HG03196 (cell line): ENCODE measurements at regions not wholly inside any gene's neighbourhood (a gene's known extent, or its start where the extent isn't known, plus 50 kb on each side); places are given as distances from the start of the nearest gene placed in this dataset.
"Not testable (repeated sequence)": the region's sequence is repeated elsewhere in the genome, so short reads cannot be mapped to it uniquely, and the experiment has no call there.

ENCODE experiments used
- ATAC-seq: cut with Tn5 transposase; IDR thresholded peaks from one replicate; pipeline ENCODE4 v1.9.1; 2021; ENCODE audit not compliant: unreplicated experiment

DNA sequence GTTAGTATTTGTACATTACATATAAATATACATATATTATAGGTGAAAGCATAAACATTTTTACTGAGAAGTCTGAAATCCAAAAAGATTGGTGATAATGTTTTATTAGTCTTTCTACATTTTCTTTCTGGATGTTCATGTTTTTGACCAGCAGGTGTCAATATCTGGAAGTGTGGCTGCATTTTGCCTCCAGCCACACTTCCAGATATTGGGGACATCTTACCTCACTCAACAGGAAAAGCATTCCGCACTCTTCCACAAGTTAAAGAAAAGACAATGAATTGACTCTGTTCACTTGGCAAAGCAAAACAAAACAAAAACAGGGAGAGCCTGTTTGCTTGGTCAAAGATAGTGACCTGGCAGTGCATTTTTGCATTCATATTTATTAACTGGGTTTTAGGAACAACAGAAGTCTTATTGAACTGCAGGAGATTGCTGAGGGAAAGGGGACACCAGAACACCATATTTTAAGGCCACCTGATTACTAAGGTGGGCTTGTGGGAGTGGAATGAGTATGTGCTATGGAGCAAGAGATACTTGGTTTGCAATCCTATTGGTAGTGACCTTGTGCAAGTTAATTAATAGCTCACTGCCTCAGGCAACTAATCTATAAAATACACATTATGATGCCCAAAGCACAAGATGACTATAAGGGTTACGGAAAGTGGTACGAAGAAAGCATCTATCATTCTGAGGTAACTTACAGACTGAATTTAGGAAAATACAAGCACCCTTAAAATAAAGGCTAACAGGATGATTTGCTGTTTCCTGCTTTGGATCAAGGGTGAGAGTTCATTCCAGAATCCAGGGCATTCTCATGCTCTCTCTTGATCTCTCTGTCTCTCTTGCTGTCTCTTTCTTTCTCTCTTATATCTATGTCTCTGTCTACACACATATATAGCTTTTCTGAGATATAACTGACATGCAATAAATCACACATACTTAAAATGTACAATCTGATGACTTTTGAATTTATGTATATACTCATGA lies 389.9 kb upstream of the EMCN start:
- ATAC-seq = no peak

DNA sequence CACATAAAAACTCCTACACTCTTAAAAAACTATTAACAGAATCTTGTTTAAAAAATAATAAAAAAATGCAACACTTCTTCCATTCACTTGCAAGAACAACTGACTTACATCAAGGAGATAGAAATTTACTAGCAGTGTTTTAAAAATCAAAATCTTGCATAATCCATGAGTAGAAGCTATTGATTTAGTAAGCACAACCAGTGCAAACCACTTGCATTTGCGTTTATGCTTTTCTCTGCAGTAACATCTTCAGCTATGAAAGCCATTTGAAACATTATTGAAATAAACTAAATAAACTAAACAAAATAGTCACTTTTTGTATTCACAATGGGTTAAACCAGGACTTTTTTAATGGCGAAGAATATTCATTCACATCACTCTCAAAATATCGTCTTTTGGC lies 389.2 kb upstream of the EMCN start:
- no peak for ATAC-seq

DNA sequence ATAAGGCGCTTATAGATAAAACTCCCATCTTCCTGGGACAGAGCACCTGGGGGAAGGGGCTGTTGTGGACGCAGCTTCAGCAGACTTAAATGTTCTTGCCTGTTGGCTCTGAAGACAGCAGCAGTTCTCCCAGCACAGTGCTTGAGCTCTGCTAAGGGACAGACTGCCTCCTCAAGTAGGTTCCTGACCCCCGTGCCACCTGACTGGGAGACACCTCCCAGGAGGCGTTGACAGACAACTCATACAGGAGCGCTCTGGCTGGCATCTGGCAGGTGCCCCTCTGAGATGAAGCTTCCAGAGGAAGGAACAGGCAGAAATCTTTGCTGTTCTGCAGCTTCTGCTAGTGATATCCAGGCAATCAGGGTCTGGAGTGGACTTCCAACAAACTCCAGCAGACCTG lies 383.1 kb upstream of the EMCN start:
- ATAC-seq = not testable (repeated sequence)

DNA sequence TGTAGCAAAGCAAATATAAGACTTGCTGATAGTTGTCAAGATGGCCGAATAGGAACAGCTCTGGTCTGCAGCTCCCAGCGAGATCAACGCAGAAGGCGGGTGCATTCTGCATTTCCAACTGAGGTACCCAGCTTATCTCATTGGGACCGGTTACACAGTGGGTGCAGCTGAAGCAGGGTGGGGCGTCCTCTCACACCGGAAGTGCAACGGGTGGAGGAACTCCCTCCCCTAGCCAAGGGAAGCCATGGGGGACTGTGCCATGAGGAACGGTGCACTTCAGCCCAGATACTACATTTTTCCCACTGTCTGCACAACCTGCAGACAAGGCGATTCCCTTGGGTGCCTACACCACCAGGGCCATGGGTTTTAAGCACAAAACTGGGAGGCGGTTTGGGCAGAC lies 382.3 kb upstream of the EMCN start:
- ATAC-seq = no peak

GRCh38 chr4:100898844-100899243 lies 381.0 kb upstream of the EMCN start:
- no peak for ATAC-seq

DNA sequence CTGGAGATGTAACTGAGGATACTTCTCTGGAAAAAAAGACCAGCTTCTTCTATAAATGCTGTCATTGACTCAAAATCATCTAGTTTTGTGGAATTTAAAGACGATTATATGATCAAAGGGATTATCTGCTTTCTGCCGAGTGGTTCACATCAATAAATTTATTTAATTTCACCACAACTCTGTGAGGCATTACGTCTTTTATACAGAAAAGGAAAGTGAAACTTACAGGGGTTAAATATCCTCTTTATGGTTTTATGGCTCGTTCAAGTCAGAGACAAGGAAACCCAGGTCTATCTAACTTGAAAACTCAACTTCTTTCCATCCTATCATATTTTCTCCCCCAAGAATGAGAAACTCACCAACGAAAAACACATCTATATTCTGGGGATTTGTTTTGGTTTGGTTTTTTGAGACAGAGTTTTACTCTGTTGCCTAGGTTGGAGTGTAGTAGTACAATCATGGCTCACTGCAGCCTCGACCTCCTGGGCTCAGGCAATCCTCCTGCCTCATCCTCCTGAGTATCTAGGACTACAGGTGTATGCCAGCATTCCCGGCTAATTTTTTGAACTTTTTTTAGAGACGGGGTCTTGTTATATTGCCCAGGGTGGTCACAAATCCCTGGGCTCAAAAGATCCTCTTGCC lies 377.9 kb upstream of the EMCN start:
- peak; percentile 88 for ATAC-seq

DNA sequence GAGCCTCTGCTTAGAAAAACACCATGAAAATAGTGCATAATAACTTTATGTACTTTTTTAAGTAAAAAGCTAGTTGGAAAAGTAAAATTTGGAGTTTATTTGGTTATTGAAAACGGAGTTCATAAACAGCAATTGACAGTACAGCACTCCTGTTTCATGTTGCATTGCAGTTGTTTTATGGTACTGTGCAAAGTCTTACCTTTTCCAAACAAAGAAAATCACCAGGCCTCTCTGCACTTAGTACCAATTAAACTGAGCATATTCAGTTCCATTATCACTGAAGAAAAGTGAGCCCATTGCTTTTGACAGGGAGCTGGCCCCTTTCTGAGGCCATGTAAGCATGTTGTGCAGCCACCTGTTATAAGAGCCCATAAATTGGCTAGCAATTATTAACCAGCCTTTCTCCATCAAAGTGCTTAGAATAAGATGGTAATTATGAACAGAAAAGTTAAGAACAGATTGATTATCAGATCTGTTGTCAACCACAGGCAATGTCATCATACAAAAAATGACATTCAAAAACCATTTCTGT lies 376.6 kb upstream of the EMCN start:
- ATAC-seq = no peak

DNA sequence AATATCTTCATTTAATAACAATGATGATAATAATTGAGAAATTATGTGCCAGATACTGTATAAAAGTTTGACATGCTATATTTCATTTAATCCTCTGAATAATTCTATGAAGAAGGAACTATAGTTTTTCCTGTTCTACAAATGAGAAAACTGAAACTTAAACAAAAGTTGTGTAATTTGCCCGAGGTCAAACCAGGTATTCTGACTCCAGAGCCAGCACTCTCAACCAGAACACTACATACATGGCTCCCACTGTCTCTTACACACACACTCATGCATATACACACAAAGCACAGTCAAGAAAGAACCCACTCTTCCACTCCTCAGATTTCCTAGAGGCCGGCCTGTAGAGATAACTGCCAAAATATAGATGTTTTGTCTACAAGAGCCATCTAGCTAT lies 374.0 kb upstream of the EMCN start:
- ATAC-seq = no peak

DNA sequence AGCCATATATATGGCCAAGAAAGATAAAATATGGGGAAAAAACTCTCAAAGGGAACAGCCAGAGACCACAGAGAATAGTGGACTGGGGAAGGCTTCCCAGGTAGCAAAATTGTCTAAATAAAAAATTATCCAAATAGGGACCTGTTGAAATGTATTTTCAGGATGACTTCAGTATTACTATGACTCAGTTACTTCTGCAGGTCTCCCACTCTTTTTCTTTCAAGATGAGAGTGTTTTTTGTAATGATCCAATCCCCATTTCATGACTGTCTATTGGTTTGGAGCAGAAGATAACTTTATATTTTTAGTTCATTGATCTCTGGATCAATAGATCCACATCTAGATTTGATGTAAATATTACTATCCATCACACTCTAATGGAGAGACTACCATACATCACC lies 372.1 kb upstream of the EMCN start:
- ATAC-seq = no peak

- ATAC-seq = no peak
Observed at GRCh38 chr4:100889401-100889800, 371.6 kb upstream of the EMCN start.

- no peak for ATAC-seq
Observed at GRCh38 chr4:100882661-100883060, 364.8 kb upstream of the EMCN start.

- ATAC-seq = no peak
Observed at GRCh38 chr4:100881283-100881682, 363.5 kb upstream of the EMCN start.

DNA sequence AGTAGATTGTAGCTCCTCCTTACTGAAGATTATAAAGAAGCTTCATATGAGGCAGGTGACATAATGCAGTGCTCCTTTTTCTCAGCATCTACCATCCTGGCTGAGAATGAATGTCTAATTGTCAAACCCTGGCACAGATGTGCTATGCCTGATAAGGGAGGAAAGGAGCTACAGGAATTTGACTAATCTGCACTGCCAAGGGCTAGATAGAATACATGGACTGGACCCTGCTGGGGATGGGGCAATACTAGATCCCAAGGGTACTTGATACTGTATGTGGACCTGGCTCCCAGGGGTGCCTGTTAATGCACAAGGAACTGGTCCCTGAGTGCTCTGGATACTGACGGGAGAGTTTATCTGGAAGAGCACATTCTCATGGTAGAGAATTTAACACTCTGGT lies 362.2 kb upstream of the EMCN start:
- ATAC-seq = no peak

GRCh38 chr4:100879471-100879870 lies 361.6 kb upstream of the EMCN start:
- no peak for ATAC-seq

GRCh38 chr4:100876546-100876945 lies 358.7 kb upstream of the EMCN start:
- no peak for ATAC-seq

DNA sequence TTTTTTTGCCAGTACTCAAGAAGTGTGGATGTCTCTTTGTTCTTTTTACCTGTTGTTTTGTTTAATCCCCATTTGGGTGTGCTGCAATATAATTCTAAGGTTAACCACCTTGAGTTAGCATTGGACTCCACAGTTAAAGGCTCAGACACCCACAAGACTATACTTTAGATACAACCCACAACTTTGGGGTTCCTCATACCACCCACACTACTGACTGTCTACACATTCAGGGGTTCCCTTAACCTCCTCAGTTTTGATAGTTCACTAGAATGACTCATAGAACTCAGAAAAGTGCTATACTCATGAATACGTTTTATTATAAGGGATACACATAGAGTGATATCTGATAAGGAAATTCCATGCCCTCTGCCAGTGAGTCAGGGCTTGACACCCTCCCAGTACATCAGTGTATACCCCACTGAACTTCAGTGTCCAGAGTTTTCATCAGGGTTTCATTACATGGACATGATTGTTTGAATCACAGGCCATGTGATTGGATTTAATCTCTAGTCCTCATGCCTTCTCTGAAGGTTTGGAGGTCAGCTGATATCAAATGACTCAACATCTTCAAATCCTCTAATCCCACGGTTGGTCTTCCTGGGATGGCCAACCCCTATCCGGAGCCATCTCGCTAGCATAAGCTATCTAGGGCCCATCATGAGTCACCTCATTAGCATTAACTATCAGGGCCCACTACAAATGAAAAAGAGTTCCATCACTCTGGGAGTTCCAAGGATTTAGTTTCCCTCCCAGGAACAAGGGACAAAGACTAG lies 357.7 kb upstream of the EMCN start:
- ATAC-seq = no peak

- ATAC-seq = no peak
Observed at GRCh38 chr4:100872811-100873210, 355.0 kb upstream of the EMCN start.

DNA sequence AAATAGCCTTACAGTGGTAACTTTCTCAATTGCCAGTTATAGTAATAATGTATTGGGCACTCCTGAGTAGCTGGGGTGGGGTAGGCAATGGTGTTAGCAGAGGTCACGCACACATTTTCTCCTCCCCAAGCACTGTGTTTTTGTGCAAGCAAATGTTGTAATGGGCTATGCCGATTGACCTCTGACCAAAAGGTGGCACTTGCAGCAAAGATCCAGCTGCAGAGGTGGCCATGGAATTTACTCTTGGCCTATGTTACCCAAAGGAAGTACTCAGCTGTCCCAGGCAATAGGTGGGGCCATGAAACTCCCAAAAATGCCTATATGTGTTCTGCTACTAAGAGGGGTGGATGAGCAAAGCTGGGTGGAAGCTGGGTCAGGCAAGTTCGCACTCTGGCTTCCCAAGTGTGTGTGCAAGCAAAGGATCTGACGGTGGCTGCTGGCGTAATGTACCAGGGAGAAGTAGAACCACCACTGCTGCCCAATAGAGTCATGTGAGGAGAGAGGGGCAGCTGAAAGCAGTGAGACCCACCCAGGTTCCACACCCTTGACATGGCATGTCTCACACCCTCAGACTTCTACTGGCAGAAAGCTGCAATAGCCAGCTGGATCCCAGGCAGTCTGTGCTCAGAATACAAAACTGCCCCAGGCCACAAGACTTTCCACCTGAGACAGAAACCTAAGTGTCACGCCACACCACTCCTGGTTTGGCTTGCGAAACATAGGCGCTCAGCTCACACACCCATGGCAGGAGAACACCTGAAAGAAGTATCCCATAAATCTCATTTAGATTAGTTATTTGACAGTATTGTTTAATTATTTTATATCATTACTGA lies 353.3 kb upstream of the EMCN start:
- ATAC-seq = no peak

- ATAC-seq = no peak
Observed at GRCh38 chr4:100869276-100869675, 351.5 kb upstream of the EMCN start.

DNA sequence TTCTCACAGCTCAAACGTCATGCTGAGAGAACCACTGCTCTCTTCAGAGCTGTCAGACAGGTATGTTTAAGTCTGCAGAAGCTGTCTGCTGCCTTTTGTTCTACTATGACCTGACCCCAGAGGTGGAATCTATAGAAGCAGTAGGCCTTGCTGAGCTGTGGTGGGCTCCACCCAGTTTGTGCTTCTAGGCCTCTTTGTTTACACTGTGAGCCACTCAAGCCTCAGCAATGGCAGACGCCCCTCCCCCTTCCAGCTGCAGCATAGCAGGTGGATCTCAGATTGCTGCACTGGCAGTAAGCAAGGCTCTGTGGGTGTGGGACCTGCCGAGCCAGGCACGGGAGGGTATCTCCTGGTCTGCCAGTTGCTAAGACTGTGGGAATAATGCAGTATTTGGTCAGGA lies 350.5 kb upstream of the EMCN start:
- ATAC-seq = not testable (repeated sequence)
